ENCODE measurements at regions not wholly inside any gene's neighbourhood (a gene's known extent, or its start where the extent isn't known, plus 50 kb on each side); places are given as distances from the start of the nearest gene placed in this dataset.

DNA sequence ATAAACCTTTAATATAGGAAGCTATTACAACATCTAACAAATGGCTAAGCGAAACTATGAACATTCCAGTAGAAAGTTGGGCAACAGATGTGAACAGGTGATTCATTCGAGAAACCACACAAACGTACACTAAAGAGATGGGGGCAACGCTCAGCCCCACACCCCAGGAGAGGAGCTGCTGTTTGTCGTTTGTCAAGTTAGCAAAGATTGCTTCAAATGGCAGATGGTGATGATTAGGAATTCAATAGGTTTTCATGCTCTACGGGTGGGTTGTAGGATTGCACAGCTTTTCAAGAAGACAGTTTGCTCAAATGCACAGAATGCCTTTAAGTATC lies 154.7 kb upstream of the HDAC4 start (continued):
- TF ChIP-seq CTCF (tag by site-specific recombination; IDR thresholded peaks at IDR 0.05): no peak

DNA sequence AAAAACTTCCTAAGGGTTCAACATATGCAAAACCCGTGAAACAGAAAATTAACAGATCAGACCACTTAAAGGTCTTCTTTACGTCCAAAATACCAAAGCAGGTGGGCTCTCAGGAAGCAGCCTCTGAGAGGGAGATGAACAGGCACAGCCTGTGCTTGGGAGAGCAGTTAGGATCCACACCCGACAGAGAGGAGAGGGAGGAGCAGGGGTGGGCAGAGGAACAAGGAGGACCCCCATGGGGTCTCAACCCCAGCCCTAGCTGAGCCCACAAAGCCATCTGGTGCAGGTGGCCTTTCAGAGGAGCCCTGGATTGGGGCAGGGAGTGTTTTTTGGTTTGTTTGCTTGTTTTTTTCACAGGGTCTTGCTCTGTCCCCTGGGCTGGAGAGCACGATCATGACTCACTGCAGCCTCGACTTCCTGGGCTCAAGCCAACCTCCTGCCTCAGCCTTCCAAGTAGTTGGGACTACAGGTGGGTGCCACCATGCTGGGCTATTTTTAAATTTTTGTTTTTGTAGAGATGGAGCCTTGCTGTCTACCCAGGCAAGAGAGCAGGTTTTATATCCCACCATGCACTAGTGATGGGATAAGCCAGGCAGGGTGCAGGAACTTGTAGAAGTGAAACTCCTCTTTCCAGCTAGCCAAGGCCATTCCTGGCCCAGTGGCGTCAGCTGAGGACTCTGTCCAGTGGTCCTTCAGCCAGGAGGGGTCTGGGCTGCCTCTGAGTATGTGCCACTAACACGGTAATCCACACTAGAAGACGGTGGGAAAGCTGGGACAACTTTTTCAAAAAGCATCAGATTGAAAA lies 154.1 kb upstream of the HDAC4 start:
- H3K36me3 ChIP-seq (ENCODE audit: control insufficient read depth in 2 of 2, insufficient read depth in 1 of 2, low read length in 2 of 2): no peaks in the 10 kb centered on the region
- no peak overlapping the region for H3K4me3 ChIP-seq (ENCODE audit: low read depth, low read length)
- H3K27ac ChIP-seq (ENCODE audit: extremely low read depth, low read depth, low read length): no peak overlapping the region
- H3K4me1 ChIP-seq (ENCODE audit: control insufficient read depth, insufficient read depth, low read length): peaks cover 12% of the 10 kb centered on the region
- ChIA-PET POLR2A (no interaction called here), CTCF (interaction anchor here (0.6 kb wide), 1 partner anchor 182 kb away, joined by 3 read pairs; no protein-coding TSS in a partner anchor)
- no peak for TF ChIP-seq ZNF2 (tag by site-specific recombination; IDR thresholded peaks at IDR 0.05)
- TF ChIP-seq ZNF394 (tag by site-specific recombination; IDR thresholded peaks at IDR 0.05; ENCODE audit: borderline replicate concordance): no peak
- TF ChIP-seq HOXA7 (CRISPR knock-in tag; IDR thresholded peaks at IDR 0.05; ENCODE audit: borderline replicate concordance): no peak
- TF ChIP-seq ZNF510 (tag by site-specific recombination; IDR thresholded peaks at IDR 0.05; ENCODE audit: insufficient replicate concordance): no peak
- no peak for TF ChIP-seq ZNF514 (tag by site-specific recombination; IDR thresholded peaks at IDR 0.05)
- TF ChIP-seq ZEB2 (tag by site-specific recombination; IDR thresholded peaks at IDR 0.05): no peak
- no peak for TF ChIP-seq ZNF843 (tag by site-specific recombination; IDR thresholded peaks at IDR 0.05)
- TF ChIP-seq ZNF311 (tag by site-specific recombination; IDR thresholded peaks at IDR 0.05; ENCODE audit: borderline replicate concordance): no peak
- no peak for TF ChIP-seq ZNF239 (tag by site-specific recombination; IDR thresholded peaks at IDR 0.05)
- no peak for TF ChIP-seq ZFP37 (tag by site-specific recombination; IDR thresholded peaks at IDR 0.05)
- no peak for TF ChIP-seq ZNF501 (tag by site-specific recombination; IDR thresholded peaks at IDR 0.05)
- no peaks in the 10 kb centered on the region for H3K9me3 ChIP-seq (ENCODE audit: control insufficient read depth, insufficient read depth, low read depth, low read length)

GRCh38 chr2:239553376-239554000 lies 152.7 kb upstream of the HDAC4 start:
- Histone ChIP-seq H3K27ac (ENCODE audit: extremely low read depth, low read depth, low read length) (no peak overlapping the region), H3K36me3 (ENCODE audit: control insufficient read depth in 2 of 2, insufficient read depth in 1 of 2, low read length in 2 of 2) (no peaks in the 10 kb centered on the region), H3K4me1 (ENCODE audit: control insufficient read depth, insufficient read depth, low read length) (peaks cover 12% of the 10 kb centered on the region), H3K9me3 (ENCODE audit: control insufficient read depth, insufficient read depth, low read depth, low read length) (no peaks in the 10 kb centered on the region), H3K4me3 (ENCODE audit: low read depth, low read length) (no peak overlapping the region)
- ChIA-PET CTCF (no interaction called here), POLR2A (no interaction called here)
- TF ChIP-seq ZNF645 (tag by site-specific recombination; IDR thresholded peaks at IDR 0.05): no peak
- no peak for TF ChIP-seq ZSCAN16 (tag by site-specific recombination; IDR thresholded peaks at IDR 0.05)
- TF ChIP-seq RBAK (tag by site-specific recombination; IDR thresholded peaks at IDR 0.05): no peak
- no peak for TF ChIP-seq ZNF394 (tag by site-specific recombination; IDR thresholded peaks at IDR 0.05; ENCODE audit: borderline replicate concordance)
- TF ChIP-seq ZNF10 (tag by site-specific recombination; IDR thresholded peaks at IDR 0.05): no peak
- TF ChIP-seq ZNF24 (tag by site-specific recombination; IDR thresholded peaks at IDR 0.05): no peak
- TF ChIP-seq, protein P1, sequence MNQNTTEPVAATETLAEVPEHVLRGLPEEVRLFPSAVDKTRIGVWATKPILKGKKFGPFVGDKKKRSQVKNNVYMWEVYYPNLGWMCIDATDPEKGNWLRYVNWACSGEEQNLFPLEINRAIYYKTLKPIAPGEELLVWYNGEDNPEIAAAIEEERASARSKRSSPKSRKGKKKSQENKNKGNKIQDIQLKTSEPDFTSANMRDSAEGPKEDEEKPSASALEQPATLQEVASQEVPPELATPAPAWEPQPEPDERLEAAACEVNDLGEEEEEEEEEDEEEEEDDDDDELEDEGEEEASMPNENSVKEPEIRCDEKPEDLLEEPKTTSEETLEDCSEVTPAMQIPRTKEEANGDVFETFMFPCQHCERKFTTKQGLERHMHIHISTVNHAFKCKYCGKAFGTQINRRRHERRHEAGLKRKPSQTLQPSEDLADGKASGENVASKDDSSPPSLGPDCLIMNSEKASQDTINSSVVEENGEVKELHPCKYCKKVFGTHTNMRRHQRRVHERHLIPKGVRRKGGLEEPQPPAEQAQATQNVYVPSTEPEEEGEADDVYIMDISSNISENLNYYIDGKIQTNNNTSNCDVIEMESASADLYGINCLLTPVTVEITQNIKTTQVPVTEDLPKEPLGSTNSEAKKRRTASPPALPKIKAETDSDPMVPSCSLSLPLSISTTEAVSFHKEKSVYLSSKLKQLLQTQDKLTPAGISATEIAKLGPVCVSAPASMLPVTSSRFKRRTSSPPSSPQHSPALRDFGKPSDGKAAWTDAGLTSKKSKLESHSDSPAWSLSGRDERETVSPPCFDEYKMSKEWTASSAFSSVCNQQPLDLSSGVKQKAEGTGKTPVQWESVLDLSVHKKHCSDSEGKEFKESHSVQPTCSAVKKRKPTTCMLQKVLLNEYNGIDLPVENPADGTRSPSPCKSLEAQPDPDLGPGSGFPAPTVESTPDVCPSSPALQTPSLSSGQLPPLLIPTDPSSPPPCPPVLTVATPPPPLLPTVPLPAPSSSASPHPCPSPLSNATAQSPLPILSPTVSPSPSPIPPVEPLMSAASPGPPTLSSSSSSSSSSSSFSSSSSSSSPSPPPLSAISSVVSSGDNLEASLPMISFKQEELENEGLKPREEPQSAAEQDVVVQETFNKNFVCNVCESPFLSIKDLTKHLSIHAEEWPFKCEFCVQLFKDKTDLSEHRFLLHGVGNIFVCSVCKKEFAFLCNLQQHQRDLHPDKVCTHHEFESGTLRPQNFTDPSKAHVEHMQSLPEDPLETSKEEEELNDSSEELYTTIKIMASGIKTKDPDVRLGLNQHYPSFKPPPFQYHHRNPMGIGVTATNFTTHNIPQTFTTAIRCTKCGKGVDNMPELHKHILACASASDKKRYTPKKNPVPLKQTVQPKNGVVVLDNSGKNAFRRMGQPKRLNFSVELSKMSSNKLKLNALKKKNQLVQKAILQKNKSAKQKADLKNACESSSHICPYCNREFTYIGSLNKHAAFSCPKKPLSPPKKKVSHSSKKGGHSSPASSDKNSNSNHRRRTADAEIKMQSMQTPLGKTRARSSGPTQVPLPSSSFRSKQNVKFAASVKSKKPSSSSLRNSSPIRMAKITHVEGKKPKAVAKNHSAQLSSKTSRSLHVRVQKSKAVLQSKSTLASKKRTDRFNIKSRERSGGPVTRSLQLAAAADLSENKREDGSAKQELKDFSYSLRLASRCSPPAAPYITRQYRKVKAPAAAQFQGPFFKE (tag by site-specific recombination; IDR thresholded peaks at IDR 0.05; ENCODE audit: borderline replicate concordance): no peak

All from HEK293 (cell line).